Thoracic aorta (tissue), 2 donors: ENCODE measurements at regions not wholly inside any gene's neighbourhood (a gene's known extent, or its start where the extent isn't known, plus 50 kb on each side); places are given as distances from the start of the nearest gene placed in this dataset.
"Not testable (repeated sequence)": the region's sequence is repeated elsewhere in the genome, so short reads cannot be mapped to it uniquely, and the experiment has no call there.

Experiments used
- ATAC-seq: fragments of 150-250 bp; one replicate; pipeline ENCODE4 v1.8.0; 2017; ENCODE audit warnings: low read depth; ENCODE audit not compliant: insufficient number of reproducible peaks, low FRiP score
- DNase-seq: peaks from one replicate; pipeline ENCODE4 v3.0.0-alpha.2; 2020; ENCODE audit warnings: low spot score
- H3K27ac ChIP-seq, 2 donors: fragments of 200-600 bp; sonication (generic); 1 replicate in 1 of 2; 2 replicates in 1 of 2; pipeline ENCODE4 v1.5.1; 2016; ENCODE audit warnings: mild to moderate bottlenecking in 2 of 2, moderate library complexity in 2 of 2
- H3K27me3 ChIP-seq: fragments of 200-600 bp; sonication (generic); replicated peaks from 2 replicates; pipeline ENCODE4 v1.6.0; 2016; ENCODE audit warnings: mild to moderate bottlenecking; ENCODE audit not compliant: insufficient read depth
- H3K36me3 ChIP-seq: fragments of 200-600 bp; sonication (generic); one replicate; pipeline ENCODE4 v1.5.1; 2016
- H3K4me1 ChIP-seq, 2 donors: fragments of 200-600 bp; sonication (generic); 1 replicate in 1 of 2; 2 replicates in 1 of 2; pipeline versions ENCODE4 v1.5.1 to v1.6.0; 2016; ENCODE audit warnings: low read depth in 2 of 2, mild to moderate bottlenecking in 1 of 2; ENCODE audit not compliant: control insufficient read depth in 1 of 2
- H3K4me3 ChIP-seq: fragments of 200-600 bp; sonication (generic); 2 replicates; pipeline ENCODE4 v1.5.1; 2016; ENCODE audit warnings: mild to moderate bottlenecking
- H3K9me3 ChIP-seq: fragments of 200-600 bp; sonication (generic); 2 replicates; pipeline ENCODE4 v1.5.1; 2016
- TF ChIP-seq, protein P1 (sequence below): fragments of 200-600 bp; sonication (generic); IDR thresholded peaks from one replicate; pipeline ENCODE4 v1.5.1; 2019; ENCODE audit warnings: antibody characterized with exemption

DNA sequence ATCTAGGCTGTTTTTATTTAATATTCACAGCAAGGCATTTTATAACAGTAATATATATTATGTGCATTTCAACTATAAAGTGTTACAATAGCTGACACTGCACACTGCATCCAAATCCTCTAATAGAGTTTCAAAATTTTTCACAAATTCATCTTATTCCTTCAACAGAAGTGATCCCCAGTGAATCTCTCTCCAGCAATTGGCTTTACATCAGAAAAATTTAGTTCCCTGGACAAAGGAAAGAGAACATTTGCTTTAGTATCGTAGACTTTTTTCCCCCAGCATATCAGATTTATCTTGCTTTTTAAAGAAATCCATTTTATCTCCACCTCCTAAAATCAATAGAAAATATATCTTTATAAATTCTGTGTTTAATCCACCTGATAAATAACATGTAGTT, 868.6 kb downstream of the TBL1XR1 start:
- Histone ChIP-seq H3K4me3 (no peak overlapping the region), H3K9me3 (no peaks in the 10 kb centered on the region), H3K27ac (no peak overlapping the region), H3K36me3 (no peaks in the 10 kb centered on the region), H3K4me1 (peaks cover 0 to 5% of the 10 kb centered on the region in 2 donors), H3K27me3 (no peaks in the 10 kb centered on the region)
- no peak for ATAC-seq
- TF ChIP-seq, protein P1, sequence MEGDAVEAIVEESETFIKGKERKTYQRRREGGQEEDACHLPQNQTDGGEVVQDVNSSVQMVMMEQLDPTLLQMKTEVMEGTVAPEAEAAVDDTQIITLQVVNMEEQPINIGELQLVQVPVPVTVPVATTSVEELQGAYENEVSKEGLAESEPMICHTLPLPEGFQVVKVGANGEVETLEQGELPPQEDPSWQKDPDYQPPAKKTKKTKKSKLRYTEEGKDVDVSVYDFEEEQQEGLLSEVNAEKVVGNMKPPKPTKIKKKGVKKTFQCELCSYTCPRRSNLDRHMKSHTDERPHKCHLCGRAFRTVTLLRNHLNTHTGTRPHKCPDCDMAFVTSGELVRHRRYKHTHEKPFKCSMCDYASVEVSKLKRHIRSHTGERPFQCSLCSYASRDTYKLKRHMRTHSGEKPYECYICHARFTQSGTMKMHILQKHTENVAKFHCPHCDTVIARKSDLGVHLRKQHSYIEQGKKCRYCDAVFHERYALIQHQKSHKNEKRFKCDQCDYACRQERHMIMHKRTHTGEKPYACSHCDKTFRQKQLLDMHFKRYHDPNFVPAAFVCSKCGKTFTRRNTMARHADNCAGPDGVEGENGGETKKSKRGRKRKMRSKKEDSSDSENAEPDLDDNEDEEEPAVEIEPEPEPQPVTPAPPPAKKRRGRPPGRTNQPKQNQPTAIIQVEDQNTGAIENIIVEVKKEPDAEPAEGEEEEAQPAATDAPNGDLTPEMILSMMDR = no peak
- DNase-seq = no peak

GRCh38 chr3:176328198-176328597, 869.1 kb downstream of the TBL1XR1 start:
- no peak overlapping the region for H3K4me3 ChIP-seq
- H3K9me3 ChIP-seq = no peaks in the 10 kb centered on the region
- no peak for ATAC-seq
- no peaks in the 10 kb centered on the region for H3K27me3 ChIP-seq
- peaks cover 0 to 5% of the 10 kb centered on the region in 2 donors for H3K4me1 ChIP-seq
- no peak for DNase-seq
- H3K36me3 ChIP-seq = no peaks in the 10 kb centered on the region
- H3K27ac ChIP-seq = no peak overlapping the region
- TF ChIP-seq, protein P1 = no peak

GRCh38 chr3:176326894-176327490, 870.3 kb downstream of the TBL1XR1 start:
- not testable (repeated sequence) for ATAC-seq, H3K27me3 ChIP-seq, H3K4me3 ChIP-seq, H3K4me1 ChIP-seq, H3K27ac ChIP-seq, H3K36me3 ChIP-seq, DNase-seq, H3K9me3 ChIP-seq

DNA sequence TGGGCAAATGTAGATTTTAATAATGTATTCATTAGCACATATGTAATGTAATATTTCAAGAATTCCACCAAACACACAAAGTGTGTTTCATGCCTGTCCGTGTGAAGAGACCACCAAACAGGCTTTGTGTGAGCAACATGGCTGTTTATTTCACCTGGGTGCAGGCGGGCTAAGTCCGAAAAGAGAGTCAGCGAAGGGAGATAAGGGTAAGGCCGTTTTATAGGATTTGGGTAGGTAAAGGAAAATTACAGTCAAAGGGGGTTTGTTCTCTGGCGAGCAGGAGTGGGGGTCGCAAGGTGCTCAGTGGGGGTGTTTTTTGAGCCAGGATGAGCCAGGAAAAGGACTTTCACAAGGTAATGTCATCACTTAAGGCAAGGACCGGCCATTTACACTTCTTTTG, 875.8 kb downstream of the TBL1XR1 start:
- not testable (repeated sequence) for ATAC-seq, DNase-seq, H3K27ac ChIP-seq, H3K36me3 ChIP-seq, H3K9me3 ChIP-seq, H3K27me3 ChIP-seq, H3K4me1 ChIP-seq, H3K4me3 ChIP-seq

DNA sequence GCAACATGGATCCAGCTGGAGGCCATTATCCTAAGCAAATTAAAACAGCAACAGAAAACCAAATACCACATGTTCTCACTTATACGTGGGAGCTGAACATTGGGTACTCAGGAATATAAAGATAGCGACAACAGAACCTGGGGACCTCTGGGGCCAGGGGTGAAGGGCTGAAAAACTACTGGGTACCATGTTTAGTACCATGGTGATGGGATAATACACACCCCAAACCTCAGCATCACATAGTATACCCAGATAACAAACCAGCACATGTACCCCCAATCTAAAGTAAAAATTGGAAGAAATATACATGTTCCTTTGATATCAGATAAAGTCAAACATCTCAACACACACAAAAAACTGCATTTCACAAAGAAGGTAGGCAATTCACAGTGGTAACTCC, 876.2 kb downstream of the TBL1XR1 start:
- TF ChIP-seq, protein P1 = no peak
- DNase-seq = no peak
- H3K4me1 ChIP-seq = no peaks in the 10 kb centered on the region
- ATAC-seq = no peak
- H3K9me3 ChIP-seq = no peaks in the 10 kb centered on the region
- no peak overlapping the region for H3K4me3 ChIP-seq
- H3K36me3 ChIP-seq = no peaks in the 10 kb centered on the region
- no peak overlapping the region for H3K27ac ChIP-seq
- H3K27me3 ChIP-seq = no peaks in the 10 kb centered on the region

DNA sequence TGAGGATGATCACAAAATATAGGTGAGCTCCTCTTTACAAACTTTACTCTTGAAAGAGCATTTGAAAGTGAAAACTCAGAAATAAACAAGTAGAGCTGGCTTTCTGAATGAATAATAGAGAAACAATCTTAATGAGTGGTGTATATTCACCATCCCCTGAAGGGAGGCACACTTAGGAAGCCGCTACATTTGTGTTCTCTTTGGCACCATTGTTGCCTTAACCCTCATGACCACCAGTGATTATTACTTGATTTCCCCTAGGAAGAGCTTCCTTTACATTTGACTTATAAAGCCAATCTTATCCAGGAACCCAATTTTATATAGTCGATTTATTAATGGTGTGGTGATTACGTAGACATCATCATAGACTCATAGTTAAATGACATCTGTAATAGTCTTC, 883.9 kb downstream of the TBL1XR1 start:
- Histone ChIP-seq H3K27me3 (no peaks in the 10 kb centered on the region), H3K27ac (no peak overlapping the region), H3K4me3 (no peak overlapping the region), H3K9me3 (no peaks in the 10 kb centered on the region), H3K36me3 (no peaks in the 10 kb centered on the region), H3K4me1 (no peaks in the 10 kb centered on the region)
- DNase-seq (no peak), ATAC-seq (no peak)
- TF ChIP-seq, protein P1 = no peak
